ENCODE measurements at regions not wholly inside any gene's neighbourhood (a gene's known extent, or its start where the extent isn't known, plus 50 kb on each side); places are given as distances from the start of the nearest gene placed in this dataset.

DNA sequence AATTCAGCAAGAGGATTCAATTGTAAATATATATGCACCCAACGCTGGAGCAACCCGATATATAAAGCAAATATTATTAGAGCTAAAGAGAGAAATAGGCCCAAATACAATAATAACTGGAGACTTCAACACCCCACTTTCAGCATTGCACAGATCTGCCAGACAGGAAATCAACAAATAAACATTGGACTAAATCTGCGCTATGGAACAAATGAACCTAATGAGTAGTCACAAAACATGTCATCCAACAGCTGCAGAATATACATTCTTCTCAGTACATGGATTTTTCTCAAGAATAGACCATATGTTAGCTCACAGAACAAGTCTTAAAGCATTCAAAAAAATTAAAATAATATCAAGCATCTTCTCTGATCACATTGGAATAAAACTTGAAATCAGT is 86.1 kb upstream of the SLC1A1 start:
- 56 to 75% (median 70%) methylated on average over 2 to 3 of the region's 3 CpGs for WGBS, 5 donors
- peaks cover 0 to 30% (median 12%) of the 10 kb centered on the region in 4 donors for H3K9me3 ChIP-seq
- no peak overlapping the region for H3K4me3 ChIP-seq
- peak in 1 of 2 donors; percentile 9 for DNase-seq
- no peak overlapping the region for H3K27ac ChIP-seq
- intact Hi-C loops (cut with DNase I; ENCODE audit: low total_unique reads): no loop called here
- TF ChIP-seq CTCF (IDR thresholded peaks at IDR 0.05) (no peak), POLR2AphosphoS5 (IDR thresholded peaks at IDR 0.05) (no peak), EP300 (IDR thresholded peaks at IDR 0.05) (no peak), POLR2A (IDR thresholded peaks at IDR 0.05) (no peak)
- H3K27me3 ChIP-seq: no peaks in the 10 kb centered on the region
- H3K36me3 ChIP-seq: no peaks in the 10 kb centered on the region
- H3K4me1 ChIP-seq: no peaks in the 10 kb centered on the region

- intact Hi-C loops (cut with DNase I; ENCODE audit: low total_unique reads): no loop called here
- Histone ChIP-seq H3K27me3 (no peaks in the 10 kb centered on the region), H3K4me1 (no peaks in the 10 kb centered on the region), H3K36me3 (no peaks in the 10 kb centered on the region), H3K4me3 (no peak overlapping the region), H3K9me3 (peaks cover 0 to 30% (median 12%) of the 10 kb centered on the region in 4 donors), H3K27ac (no peak overlapping the region)
- no peak for TF ChIP-seq EP300 (IDR thresholded peaks at IDR 0.05)
- DNase-seq: no peak
Measured at GRCh38 chr9:4402501-4402900, 87.8 kb upstream of the SLC1A1 start.

DNA sequence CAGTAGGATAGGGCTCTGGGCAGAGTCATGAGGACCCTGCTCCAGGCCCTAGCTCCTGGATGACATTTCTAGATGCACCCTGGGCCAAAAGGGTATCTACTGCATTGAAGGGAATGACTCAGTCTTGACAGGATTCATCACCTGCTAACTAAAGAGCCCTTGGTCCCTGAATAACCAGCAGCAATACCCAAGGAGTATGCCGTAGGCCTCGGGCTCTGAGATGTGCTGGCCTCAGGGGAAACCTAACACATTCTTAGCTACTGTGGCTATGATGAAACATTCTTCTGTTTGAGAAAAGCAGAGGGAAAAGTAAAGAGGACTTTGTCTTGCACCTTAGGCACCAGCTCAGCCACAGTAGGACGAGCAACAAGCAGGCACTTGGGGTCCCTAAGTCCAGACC is 89.5 kb upstream of the SLC1A1 start:
- Histone ChIP-seq H3K4me3 (no peak overlapping the region), H3K27me3 (no peaks in the 10 kb centered on the region), H3K36me3 (no peaks in the 10 kb centered on the region), H3K9me3 (peaks cover 0 to 18% (median 12%) of the 10 kb centered on the region in 4 donors), H3K4me1 (no peaks in the 10 kb centered on the region), H3K27ac (no peak overlapping the region)
- TF ChIP-seq EP300 (IDR thresholded peaks at IDR 0.05) (no peak), CTCF (IDR thresholded peaks at IDR 0.05) (no peak), POLR2A (IDR thresholded peaks at IDR 0.05) (no peak), POLR2AphosphoS5 (IDR thresholded peaks at IDR 0.05) (no peak)
- DNase-seq: no peak
- intact Hi-C loops (cut with DNase I; ENCODE audit: low total_unique reads): no loop called here
- 88 to 97% (median 92%) methylated on average over 3 of the region's 3 CpGs for WGBS, 5 donors

DNA sequence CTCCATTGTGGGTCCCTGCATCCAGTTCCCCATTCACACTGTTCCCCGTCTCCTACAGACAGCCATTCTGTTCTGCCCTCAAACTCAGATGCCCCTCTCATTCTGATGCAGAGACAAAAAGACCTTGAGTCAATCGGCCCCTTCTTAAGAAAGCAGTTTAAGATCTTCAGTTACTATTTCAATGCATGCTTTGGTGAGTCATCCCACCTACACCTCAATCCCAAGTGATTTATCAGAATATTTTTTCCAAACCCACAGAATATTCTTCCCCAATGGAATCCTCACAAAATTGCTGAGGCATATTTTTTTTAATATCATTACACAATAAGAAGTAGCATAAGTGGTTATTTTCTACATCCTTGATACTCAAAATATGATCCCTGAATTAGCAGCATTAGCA is 92.4 kb upstream of the SLC1A1 start:
- no peak for DNase-seq
- Histone ChIP-seq H3K27me3 (no peaks in the 10 kb centered on the region), H3K27ac (no peak overlapping the region), H3K4me1 (no peaks in the 10 kb centered on the region), H3K36me3 (no peaks in the 10 kb centered on the region), H3K9me3 (peaks cover 0 to 16% (median 10%) of the 10 kb centered on the region in 4 donors), H3K4me3 (no peak overlapping the region)
- no peak for TF ChIP-seq CTCF (IDR thresholded peaks at IDR 0.05)
- no peak for TF ChIP-seq POLR2A (IDR thresholded peaks at IDR 0.05)
- no peak for TF ChIP-seq POLR2AphosphoS5 (IDR thresholded peaks at IDR 0.05)
- TF ChIP-seq EP300 (IDR thresholded peaks at IDR 0.05): no peak
- intact Hi-C loops (cut with DNase I; ENCODE audit: low total_unique reads): no loop called here
- WGBS, 5 donors: 74 to 83% (median 79%) methylated on average over 2 of the region's 2 CpGs

DNA sequence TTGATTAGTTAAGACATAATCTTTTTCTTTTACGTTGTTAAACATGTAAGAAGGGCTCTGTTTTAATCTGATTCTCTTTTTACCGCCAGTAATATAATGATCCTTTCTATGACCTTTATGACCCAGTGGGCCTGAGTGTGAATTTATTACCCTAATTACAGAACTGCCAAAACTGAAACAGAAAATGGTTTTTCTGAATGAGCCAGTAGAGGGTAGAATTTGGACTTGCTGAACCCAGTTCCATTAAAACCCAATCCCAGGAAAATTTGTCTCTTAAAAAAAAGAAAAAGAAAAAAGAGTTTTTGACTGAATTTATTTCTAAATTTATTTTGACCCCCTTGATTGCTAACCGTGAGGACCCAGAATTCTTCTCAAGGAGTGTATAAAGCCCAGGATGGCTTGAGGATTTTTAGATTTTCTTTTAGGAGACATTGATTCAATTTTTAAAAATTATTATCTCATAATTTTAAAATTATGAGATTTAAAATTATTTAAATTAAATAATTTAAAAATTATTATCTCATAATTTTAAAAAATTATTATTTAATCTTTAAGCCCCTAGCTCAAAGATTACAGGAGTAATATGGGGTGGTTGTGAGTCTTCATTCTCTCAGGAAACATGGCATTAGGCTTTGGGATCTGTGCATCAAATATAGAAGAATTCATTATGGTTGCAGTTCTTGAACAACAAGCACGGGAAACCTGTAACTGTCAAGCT is 94.1 kb upstream of the GLIS3 start:
- no peaks in the 10 kb centered on the region for H3K27me3 ChIP-seq
- H3K9me3 ChIP-seq: no peaks in the 10 kb centered on the region
- no peak for DNase-seq
- H3K4me1 ChIP-seq: no peaks in the 10 kb centered on the region
- TF ChIP-seq POLR2AphosphoS5 (IDR thresholded peaks at IDR 0.05) (no peak), EP300 (IDR thresholded peaks at IDR 0.05) (no peak), POLR2A (IDR thresholded peaks at IDR 0.05) (no peak), CTCF (IDR thresholded peaks at IDR 0.05) (no peak)
- 80 to 91% (median 84%) methylated on average over 4 of the region's 4 CpGs for WGBS, 5 donors
- H3K27ac ChIP-seq: no peak overlapping the region
- H3K36me3 ChIP-seq: no peaks in the 10 kb centered on the region
- H3K4me3 ChIP-seq: no peak overlapping the region
- intact Hi-C loops (cut with DNase I; ENCODE audit: low total_unique reads): no loop called here
